Activated CD8-positive, alpha-beta memory T cell treated with anti-CD3 and anti-CD28 coated beads, Interleukin-2, amount 10 ng/mL, durations not matched to agents 7 days and 5 days (primary cell): ENCODE measurements at regions not wholly inside any gene's neighbourhood (a gene's known extent, or its start where the extent isn't known, plus 50 kb on each side); places are given as distances from the start of the nearest gene placed in this dataset.

ENCODE experiments used
- ATAC-seq: fragments of 150-1000 bp; cut with Tn5 transposase; one replicate; pipeline ENCODE4 v1.10.0; 2021; ENCODE audit warnings: moderate library complexity
- CTCF ChIA-PET: fragments of 350-600 bp; sonication (Branson Sonifier 250); formaldehyde crosslinking; loops from one replicate; lab custom pipeline; 2021; ENCODE audit warnings: antibody characterized with exemption; lab: Charles Lee
- DNase-seq: peaks from one replicate; pipeline ENCODE4 v3.0.0-alpha.2; 2020
- H3K27ac Mint-ChIP-seq: one replicate; pipeline ENCODE4 v1.8.0; 2021; ENCODE audit warnings: mild to moderate bottlenecking, mixed read lengths
- H3K27me3 Mint-ChIP-seq: one replicate; pipeline ENCODE4 v1.8.0; 2021; ENCODE audit warnings: mixed read lengths
- H3K36me3 Mint-ChIP-seq: one replicate; pipeline ENCODE4 v1.8.0; 2021; ENCODE audit warnings: mild to moderate bottlenecking, mixed read lengths
- H3K4me1 Mint-ChIP-seq: one replicate; pipeline ENCODE4 v1.8.0; 2021; ENCODE audit warnings: mixed read lengths
- H3K4me3 Mint-ChIP-seq: one replicate; pipeline ENCODE4 v1.8.0; 2021; ENCODE audit warnings: mild to moderate bottlenecking, moderate library complexity, mixed read lengths
- H3K9me3 Mint-ChIP-seq: one replicate; pipeline ENCODE4 v1.8.0; 2022; ENCODE audit warnings: low read depth, mixed read lengths

DNA sequence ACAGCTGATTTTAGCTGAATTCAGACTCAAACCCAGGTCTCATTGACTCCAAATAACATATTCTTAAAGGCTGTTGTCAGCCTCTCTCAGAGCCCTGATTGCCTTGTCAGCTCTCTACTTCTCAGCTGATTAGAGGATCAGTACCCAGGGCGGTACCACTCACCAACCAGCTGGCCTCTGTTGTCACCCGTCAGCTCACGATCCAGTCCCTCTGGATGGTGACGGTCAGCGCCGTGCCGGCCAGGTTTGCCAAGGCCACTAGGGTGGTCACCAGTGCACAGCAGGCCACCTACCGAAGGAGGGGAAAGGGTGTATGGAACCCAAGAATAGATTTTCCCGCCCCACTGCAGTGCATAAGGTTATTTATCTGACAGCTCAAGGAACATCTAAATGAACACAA lies 52.3 kb upstream of the TOMM7 start:
- H3K27ac Mint-ChIP-seq: no peak overlapping the region
- H3K4me1 Mint-ChIP-seq: peaks cover 15% of the 10 kb centered on the region
- no peak overlapping the region for H3K4me3 Mint-ChIP-seq
- ATAC-seq (no peak), DNase-seq (no peak)
- CTCF ChIA-PET: interaction anchor here (0.5 to 6.7 kb wide), 5 partner anchors 11 to 249 kb away, joined by 3 to 26 read pairs (median 3); no protein-coding TSS in a partner anchor
- peaks cover 3% of the 10 kb centered on the region for H3K36me3 Mint-ChIP-seq
- H3K9me3 Mint-ChIP-seq: no peaks in the 10 kb centered on the region
- peaks cover 2% of the 10 kb centered on the region for H3K27me3 Mint-ChIP-seq
